GM12878 (cell line): ENCODE measurements at regions not wholly inside any gene's neighbourhood (a gene's known extent, or its start where the extent isn't known, plus 50 kb on each side); places are given as distances from the start of the nearest gene placed in this dataset.

Experiments
- ATAC-seq: fragments of 200-7000 bp; cut with Tn5 transposase; 3 replicates; pipeline ENCODE4 v1.9.1; 2020; ENCODE audit warnings: mild to moderate bottlenecking, moderate library complexity
- BruUV-seq: library from RNA; stranded (reverse); fragments of 400-500 nt; replicated peaks from 2 replicates; lab custom pipeline; 2021; lab: Mats Ljungman, UMichigan
- CTCF ChIA-PET: fragments of 300-600 bp; sonication (Branson Sonifier 250); formaldehyde crosslinking; extraction: SDS; loops from one replicate; lab custom pipeline; 2021; ENCODE audit warnings: inconsistent platforms; lab: Yijun Ruan, JAX
- POLR2A ChIA-PET: fragments of 350-600 bp; formaldehyde crosslinking; extraction: SDS; loops from one replicate; lab custom pipeline; 2021; ENCODE audit warnings: inconsistent platforms; lab: Charles Lee
- RAD21 ChIA-PET: fragments of 300-600 bp; sonication (Branson Sonifier 250); formaldehyde crosslinking; loops from one replicate; lab custom pipeline; 2023; ENCODE audit warnings: antibody characterized with exemption; ENCODE audit not compliant: unreplicated experiment; lab: Charles Lee
- SMC1A ChIA-PET: fragments of 300-600 bp; sonication (Branson Sonifier 250); formaldehyde crosslinking; loops from one replicate; lab custom pipeline; 2023; ENCODE audit not compliant: unreplicated experiment, uncharacterized antibody; lab: Charles Lee
- DNase-seq: peaks from one replicate; pipeline ENCODE4 v3.0.0-alpha.2; 2011; ENCODE audit warnings: low read depth, low spot score
- FAIRE-seq: peaks from 3 replicates; lab custom pipeline; 2011; peaks lifted over from hg19 to GRCh38; lab: Jason Lieb, UNC
- H2AFZ ChIP-seq: 2 replicates; pipeline ENCODE4 v1.6.0; 2011; ENCODE audit warnings: low read depth, low read length, control low read depth; ENCODE audit not compliant: control insufficient read depth
- H3K27ac ChIP-seq: 2 replicates; pipeline ENCODE4 v1.5.1; 2011; ENCODE audit warnings: control low read depth; ENCODE audit not compliant: control insufficient read depth, insufficient read depth
- H3K27me3 ChIP-seq, 2 experiments: replicated peaks in 1 of 2; 2 replicates each; pipeline versions ENCODE4 v1.6.0 to v1.6.1; 2011; ENCODE audit warnings: low read length in 1 of 2; ENCODE audit not compliant: control insufficient read depth in 2 of 2, insufficient read depth in 2 of 2
- H3K36me3 ChIP-seq, 2 experiments: 2 replicates each; pipeline ENCODE4 v1.5.1; 2011; ENCODE audit warnings: low read length in 1 of 2; ENCODE audit not compliant: control insufficient read depth in 2 of 2, insufficient read depth in 2 of 2
- H3K4me1 ChIP-seq: 2 replicates; pipeline ENCODE4 v1.6.1; 2011; ENCODE audit warnings: mild to moderate bottlenecking, low read length, moderate library complexity, mixed read lengths; ENCODE audit not compliant: control insufficient read depth, insufficient read depth
- H3K4me2 ChIP-seq: 2 replicates; pipeline ENCODE4 v1.6.0; 2011; ENCODE audit warnings: control low read depth; ENCODE audit not compliant: control insufficient read depth, insufficient read depth
- H3K4me3 ChIP-seq: fragments of 200-600 bp; sonication (generic); 2 replicates; pipeline ENCODE4 v1.5.1; 2016
- H3K79me2 ChIP-seq: 2 replicates; pipeline ENCODE4 v1.6.0; 2011; ENCODE audit warnings: low read length; ENCODE audit not compliant: control insufficient read depth, insufficient read depth
- H3K9ac ChIP-seq: 2 replicates; pipeline ENCODE4 v1.8.0; 2011; ENCODE audit warnings: low read length, control low read depth, mixed read lengths; ENCODE audit not compliant: control insufficient read depth, insufficient read depth
- H3K9me3 ChIP-seq: replicated peaks from 3 replicates; pipeline ENCODE4 v1.5.1; 2011; ENCODE audit warnings: mild to moderate bottlenecking, low read length; ENCODE audit not compliant: control insufficient read depth, insufficient read depth
- H4K20me1 ChIP-seq: 2 replicates; pipeline ENCODE4 v1.6.0; 2011; ENCODE audit not compliant: control insufficient read depth, insufficient read depth
- ASH2L ChIP-seq: fragments of 300-600, 200-600 bp; sonication (generic); IDR thresholded peaks from 2 replicates; pipeline ENCODE4 v1.6.1; 2017; ENCODE audit warnings: low read depth, mild to moderate bottlenecking, borderline replicate concordance
- ATF2 ChIP-seq: IDR thresholded peaks from 2 replicates; pipeline ENCODE4 v1.6.1; 2012; ENCODE audit warnings: low read length, inconsistent platforms
- ATF7 ChIP-seq: fragments of 450-650 bp; IDR thresholded peaks from 2 replicates; pipeline ENCODE4 v1.6.1; 2016; ENCODE audit warnings: low read depth, mild to moderate bottlenecking
- CBX3 ChIP-seq: fragments of 200-600 bp; sonication (generic); IDR thresholded peaks from 2 replicates; pipeline ENCODE4 v1.6.1; 2016; ENCODE audit warnings: low read depth, borderline replicate concordance
- CHD4 ChIP-seq: fragments of 200-600 bp; sonication (generic); IDR thresholded peaks from 2 replicates; pipeline ENCODE4 v1.6.1; 2016; ENCODE audit warnings: mild to moderate bottlenecking
- CTCF ChIP-seq, 3 experiments: IDR thresholded peaks in 2 of 3; conservative IDR thresholded peaks in 1 of 3; 2 replicates each; pipeline ENCODE4 v1.5.1; 2011; ENCODE audit warnings: low read depth in 3 of 3, low read length in 3 of 3, mild to moderate bottlenecking in 3 of 3, control low read depth in 2 of 3, moderate library complexity in 2 of 3, inconsistent platforms in 1 of 3, mixed read lengths in 1 of 3; ENCODE audit not compliant: control insufficient read depth in 2 of 3, insufficient read depth in 1 of 3; ENCODE audit errors: extremely low read depth in 1 of 3
- DPF2 ChIP-seq: fragments of 450-650 bp; IDR thresholded peaks from 2 replicates; pipeline ENCODE4 v1.6.1; 2017; ENCODE audit warnings: mild to moderate bottlenecking
- E4F1 ChIP-seq: fragments of 450-650 bp; IDR thresholded peaks from 2 replicates; pipeline ENCODE4 v1.6.1; 2018; ENCODE audit warnings: borderline replicate concordance, mild to moderate bottlenecking; ENCODE audit not compliant: partially characterized antibody
- FOXK2 ChIP-seq: fragments of 450-650 bp; IDR thresholded peaks from 2 replicates; pipeline ENCODE4 v1.6.1; 2017; ENCODE audit warnings: mild to moderate bottlenecking, moderate library complexity
- GATAD2B ChIP-seq: fragments of 450-650 bp; conservative IDR thresholded peaks from 2 replicates; pipeline ENCODE4 v1.6.1; 2017; ENCODE audit warnings: low read depth, mild to moderate bottlenecking, moderate library complexity
- HCFC1 ChIP-seq: fragments of 150-350 bp; IDR thresholded peaks from 2 replicates; pipeline ENCODE4 v1.6.1; 2014; ENCODE audit warnings: low read length
- HDAC2 ChIP-seq: fragments of 200-600 bp; sonication (generic); IDR thresholded peaks from 2 replicates; pipeline ENCODE4 v1.6.1; 2017
- KAT2A ChIP-seq: conservative IDR thresholded peaks from 2 replicates; pipeline ENCODE4 v1.6.1; 2011; ENCODE audit warnings: low read depth, low read length; ENCODE audit not compliant: control insufficient read depth
- MEF2B ChIP-seq: fragments of 450-650 bp; IDR thresholded peaks from 2 replicates; pipeline ENCODE4 v1.6.1; 2018; ENCODE audit warnings: mild to moderate bottlenecking, moderate library complexity; ENCODE audit not compliant: partially characterized antibody, poor library complexity, severe bottlenecking
- MYB ChIP-seq: fragments of 150-350 bp; IDR thresholded peaks from 2 replicates; pipeline ENCODE4 v1.6.1; 2014; ENCODE audit warnings: mild to moderate bottlenecking, low read depth, low read length, borderline replicate concordance
- NFXL1 ChIP-seq: fragments of 450-650 bp; IDR thresholded peaks from 2 replicates; pipeline ENCODE4 v1.6.1; 2017; ENCODE audit warnings: antibody characterized with exemption, mild to moderate bottlenecking, borderline replicate concordance
- PAX5 ChIP-seq: IDR thresholded peaks from 2 replicates; pipeline ENCODE4 v1.6.1; 2011; ENCODE audit warnings: low read depth, low read length, borderline replicate concordance
- SIX5 ChIP-seq: IDR thresholded peaks from 2 replicates; pipeline ENCODE4 v1.6.1; 2011; ENCODE audit warnings: mild to moderate bottlenecking, low read depth, low read length, moderate library complexity; ENCODE audit not compliant: severe bottlenecking
- SREBF1 ChIP-seq: IDR thresholded peaks from 2 replicates; pipeline ENCODE4 v1.6.1; 2012; ENCODE audit warnings: mild to moderate bottlenecking, low read length
- TAF1 ChIP-seq: IDR thresholded peaks from 2 replicates; pipeline ENCODE4 v1.6.1; 2011; ENCODE audit warnings: mild to moderate bottlenecking, low read depth, low read length, borderline replicate concordance
- YBX1 ChIP-seq: fragments of 450-650 bp; IDR thresholded peaks from 2 replicates; pipeline ENCODE4 v1.6.1; 2016; ENCODE audit warnings: antibody characterized with exemption
- in situ Hi-C: fragments of 300-500 bp; cut with MboI; formaldehyde crosslinking; loops from 9 replicates; pipeline ENCODE4 v1.14.3; 2018; ENCODE audit warnings: mixed read lengths
- intact Hi-C: fragments of 100-400 bp; cut with micrococcal nuclease; formaldehyde crosslinking; loops from one replicate; pipeline ENCODE4 v1.14.2; 2022; ENCODE audit not compliant: unreplicated experiment

DNA sequence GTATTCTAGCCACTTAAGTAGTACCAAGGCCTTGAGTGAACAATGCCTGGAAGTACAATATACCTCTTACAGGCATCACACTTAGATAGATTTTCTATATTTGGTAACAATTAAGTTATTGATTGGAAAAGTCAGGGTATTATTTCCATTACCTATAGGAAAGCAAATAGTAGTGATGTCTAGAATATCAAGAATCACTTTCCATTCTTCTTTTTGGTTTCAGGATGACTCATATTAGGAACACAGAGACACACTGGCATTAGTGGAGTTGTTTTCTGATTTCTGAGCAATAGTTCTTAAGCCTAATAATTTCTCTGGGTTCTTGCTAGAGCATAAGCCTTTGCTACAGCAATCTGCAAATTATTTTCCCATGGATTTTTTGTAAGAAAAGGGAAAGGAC, 1640.0 kb upstream of the SEL1L start:
- H3K79me2 ChIP-seq: no peaks in the 10 kb centered on the region
- SMC1A ChIA-PET: no interaction called here
- no peak for TF ChIP-seq CHD4
- TF ChIP-seq E4F1: no peak
- peak; percentile 84 for TF ChIP-seq DPF2
- 0 out of 2 replicates have a peak, but pooled peaks have one; percentile 38 for TF ChIP-seq GATAD2B
- TF ChIP-seq NFXL1: no peak
- TF ChIP-seq ATF7: peak; percentile 63; the same call in 1 of the 2 replicates
- no peak for TF ChIP-seq ATF2
- no peak for TF ChIP-seq SIX5
- TF ChIP-seq MYB: no peak
- no peak for TF ChIP-seq CBX3
- no peak for TF ChIP-seq TAF1
- peak; percentile 47 for TF ChIP-seq MEF2B
- no peak for TF ChIP-seq ASH2L
- no peak for TF ChIP-seq FOXK2
- no peak for TF ChIP-seq YBX1
- no peak for TF ChIP-seq HDAC2
- TF ChIP-seq HCFC1: no peak
- no peak for TF ChIP-seq SREBF1
- TF ChIP-seq KAT2A: no peak
- TF ChIP-seq CTCF (IDR thresholded peaks at IDR 0.05 in 2 of 3, conservative IDR thresholded peaks at IDR 0.05 in 1 of 3; ENCODE audit: control insufficient read depth in 2 of 3, extremely low read depth in 1 of 3, insufficient read depth in 1 of 3, low read depth in 3 of 3, low read length in 3 of 3): no peak
- no peak for TF ChIP-seq PAX5

More for the DNA sequence above, 1640.0 kb upstream of the SEL1L start:
- Histone ChIP-seq H3K9ac (no peak overlapping the region), H3K36me3 (no peaks in the 10 kb centered on the region), H4K20me1 (no peaks in the 10 kb centered on the region), H3K27me3 (no peaks in the 10 kb centered on the region), H3K4me2 (no peak overlapping the region), H3K9me3 (no peaks in the 10 kb centered on the region), H3K4me1 (no peaks in the 10 kb centered on the region), H3K27ac (no peak overlapping the region), H3K4me3 (no peak overlapping the region), H2AFZ (no peak overlapping the region)
- POLR2A ChIA-PET: no interaction called here
- intact Hi-C loops (no loop called here), in situ Hi-C loops (no loop called here)
- no peak for DNase-seq
- CTCF ChIA-PET: no interaction called here
- peak; percentile 18 for FAIRE-seq
- BruUV-seq: no TSS peak
- RAD21 ChIA-PET: no interaction called here
- ATAC-seq: peak; percentile 85
